ENCODE measurements at regions not wholly inside any gene's neighbourhood (a gene's known extent, or its start where the extent isn't known, plus 50 kb on each side); places are given as distances from the start of the nearest gene placed in this dataset.

DNA sequence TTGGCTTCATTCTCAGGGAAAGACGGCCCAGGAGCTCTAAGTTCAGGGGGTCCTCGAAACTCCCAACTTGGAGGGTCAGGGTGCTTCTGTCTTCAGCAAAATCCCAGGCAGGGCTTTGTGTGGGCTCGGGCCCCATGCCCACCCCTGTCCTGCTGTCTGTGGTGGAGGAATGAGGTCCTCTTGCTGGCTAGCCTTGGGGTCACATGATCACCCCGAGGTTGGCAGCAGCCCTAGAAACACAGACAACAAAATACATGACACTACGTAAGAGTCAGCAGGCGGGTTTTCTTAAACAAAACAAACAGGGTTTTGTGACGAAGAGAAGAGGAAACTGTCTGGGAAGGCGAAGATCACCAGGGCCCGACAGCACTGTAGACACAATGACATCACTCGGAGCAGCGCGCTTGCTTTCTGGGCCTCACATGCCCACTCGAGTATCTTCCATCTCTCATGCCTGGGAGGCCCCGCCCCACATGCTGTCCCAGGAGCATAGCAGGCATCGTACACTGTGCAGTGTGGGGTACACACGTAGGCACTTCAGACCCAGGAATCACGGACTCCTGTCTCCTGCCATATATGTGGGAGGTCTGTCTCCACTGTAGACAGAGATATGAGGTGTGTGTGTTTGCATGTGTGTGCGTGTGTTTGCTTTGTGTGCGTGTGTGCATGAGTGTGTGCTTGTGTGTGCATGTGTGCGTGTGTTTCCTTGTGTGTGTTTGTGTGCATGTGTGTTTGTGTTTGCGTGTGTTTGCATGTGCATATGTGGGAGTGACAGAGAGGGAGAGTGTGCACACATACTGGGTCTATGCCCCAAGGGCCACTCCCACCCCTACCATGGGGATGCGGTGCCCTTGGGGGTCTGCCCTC, 94.7 kb downstream of the SIK1 start:
- TF ChIP-seq CHD2 (IDR thresholded peaks at IDR 0.05; ENCODE audit: low read length, partially characterized antibody): no peak
- no peak for TF ChIP-seq TCF12 (IDR thresholded peaks at IDR 0.05)
- no peak for TF ChIP-seq RFX5 (IDR thresholded peaks at IDR 0.05; ENCODE audit: low read length)
- TF ChIP-seq EP300 (IDR thresholded peaks at IDR 0.05; ENCODE audit: borderline replicate concordance in 1 of 2, low read depth in 1 of 2, low read length in 1 of 2): no peak
- no peak for TF ChIP-seq TAF1 (IDR thresholded peaks at IDR 0.05; ENCODE audit: borderline replicate concordance, low read depth, low read length)
- TF ChIP-seq CTCF (IDR thresholded peaks at IDR 0.05): no peak
- no peak for TF ChIP-seq FOXM1 (IDR thresholded peaks at IDR 0.05; ENCODE audit: low read depth)
- TF ChIP-seq FOSL2 (IDR thresholded peaks at IDR 0.05; ENCODE audit: borderline replicate concordance, low read depth): no peak
- no peak for TF ChIP-seq FOXJ3 (CRISPR knock-in tag; IDR thresholded peaks at IDR 0.05)
- no peak for TF ChIP-seq GABPA (IDR thresholded peaks at IDR 0.05; ENCODE audit: low read depth)
- TF ChIP-seq SMC3 (IDR thresholded peaks at IDR 0.05; ENCODE audit: low read depth, low read length): no peak
- TF ChIP-seq EZH2phosphoT487 (IDR thresholded peaks at IDR 0.05; ENCODE audit: borderline replicate concordance, low read depth): no peak
- no peak overlapping the region for H3K4me3 ChIP-seq (ENCODE audit: low read depth in 2 of 2, low read length in 1 of 2)
- POLR2A ChIA-PET: no interaction called here

DNA sequence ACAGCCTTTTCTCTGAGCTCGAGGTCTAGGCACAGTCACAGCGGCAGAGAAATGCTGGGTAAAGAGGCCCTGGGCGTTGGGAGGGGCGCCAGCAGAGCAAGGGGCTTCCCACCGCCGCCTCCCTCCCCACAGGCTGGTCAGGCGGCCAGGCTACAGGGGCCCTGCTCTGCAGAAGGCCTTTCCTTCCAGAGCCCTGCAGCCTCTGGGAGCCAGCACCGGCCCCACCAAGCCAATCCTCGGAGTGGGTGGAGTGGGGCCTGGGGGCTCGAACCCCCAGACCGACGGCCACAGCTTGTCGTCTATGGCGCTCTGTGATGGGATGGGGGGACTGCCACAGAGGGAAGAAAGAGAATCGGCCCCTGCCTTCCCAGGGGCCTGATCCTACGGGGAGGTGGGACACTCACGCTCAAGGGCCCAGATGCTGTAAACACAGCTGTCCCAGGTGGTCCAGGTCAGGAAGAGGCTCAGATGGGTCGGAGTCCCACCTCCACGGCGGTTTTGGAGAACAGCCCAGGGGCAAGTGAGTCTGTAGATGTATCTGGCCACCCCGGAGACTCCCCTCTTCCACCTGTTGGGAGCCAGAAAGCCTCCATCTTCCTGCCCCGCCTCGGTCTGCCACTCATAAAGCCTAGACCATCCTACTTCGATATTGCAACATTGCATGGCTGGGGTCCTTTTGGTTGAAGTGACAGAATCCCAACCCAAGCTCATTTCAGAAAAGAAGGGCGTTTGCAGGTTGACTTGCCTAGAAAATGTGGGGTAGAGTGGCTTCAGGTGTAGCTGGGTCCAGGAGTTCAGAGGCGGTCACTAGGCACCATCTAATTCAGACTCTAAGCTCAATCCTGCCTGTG, 95.6 kb downstream of the SIK1 start:
- Histone ChIP-seq H3K9me2 (no peaks in the 10 kb centered on the region), H3K27ac (ENCODE audit: low read depth in 2 of 2, low read length in 1 of 2) (no peak overlapping the region), H3F3A (replicated peaks; ENCODE audit: insufficient read depth) (no peaks in the 10 kb centered on the region), H3K9ac (no peak overlapping the region), H3K36me3 (replicated peaks in 1 of 2; ENCODE audit: control insufficient read depth in 1 of 2, insufficient read depth in 2 of 2, low read length in 1 of 2) (no peaks in the 10 kb centered on the region), H4K20me1 (ENCODE audit: insufficient read depth) (no peaks in the 10 kb centered on the region), H3K4me2 (no peak overlapping the region), H3K27me3 (ENCODE audit: insufficient read depth) (no peaks in the 10 kb centered on the region), H3K4me1 (ENCODE audit: control insufficient read depth in 1 of 2, insufficient read depth in 2 of 2, low read depth in 1 of 2, low read length in 1 of 2) (peaks cover 3 to 9% of the 10 kb centered on the region in 2 experiments; a peak in 2 of 4 replicates), H3K9me3 (no peaks in the 10 kb centered on the region), H3K4me3 (ENCODE audit: low read depth in 2 of 2, low read length in 1 of 2) (no peak overlapping the region), H2AFZ (ENCODE audit: low read depth) (no peak overlapping the region), H3K79me2 (ENCODE audit: insufficient read depth) (no peaks in the 10 kb centered on the region)
- no peak for DNase-seq
- ChIA-PET CTCF (no interaction called here), POLR2A (no interaction called here)
- WGBS (ENCODE audit: low lambda C conversion rate): 64% methylated on average over 8 of the region's 26 CpGs
- TF ChIP-seq POLR2AphosphoS5 (IDR thresholded peaks at IDR 0.05; ENCODE audit: low read depth, low read length) (no peak), TCF12 (IDR thresholded peaks at IDR 0.05) (no peak), TEAD4 (IDR thresholded peaks at IDR 0.05; ENCODE audit: borderline replicate concordance, insufficient read depth) (no peak), FOXJ3 (CRISPR knock-in tag; IDR thresholded peaks at IDR 0.05) (no peak), ZBTB33 (IDR thresholded peaks at IDR 0.05; ENCODE audit: borderline replicate concordance, low read depth) (no peak), USF1 (IDR thresholded peaks at IDR 0.05; ENCODE audit: borderline replicate concordance, low read depth) (no peak), ELF1 (IDR thresholded peaks at IDR 0.05) (no peak), NFIC (IDR thresholded peaks at IDR 0.05; ENCODE audit: borderline replicate concordance) (no peak), GABPA (IDR thresholded peaks at IDR 0.05; ENCODE audit: low read depth) (no peak)

More for the DNA sequence above, 94.7 kb downstream of the SIK1 start:
- no peaks in the 10 kb centered on the region for H3F3A ChIP-seq (replicated peaks; ENCODE audit: insufficient read depth)
- no peaks in the 10 kb centered on the region for H3K36me3 ChIP-seq (replicated peaks in 1 of 2; ENCODE audit: control insufficient read depth in 1 of 2, insufficient read depth in 2 of 2, low read length in 1 of 2)
- H3K9me3 ChIP-seq: no peaks in the 10 kb centered on the region
- no peaks in the 10 kb centered on the region for H3K9me2 ChIP-seq
- H3K4me2 ChIP-seq: no peak overlapping the region
- H3K27ac ChIP-seq (ENCODE audit: low read depth in 2 of 2, low read length in 1 of 2): no peak overlapping the region
- no peak overlapping the region for H2AFZ ChIP-seq (ENCODE audit: low read depth)
- 77% methylated on average over 21 of the region's 22 CpGs for WGBS (ENCODE audit: low lambda C conversion rate)
- no peak overlapping the region for H3K9ac ChIP-seq
- H3K4me1 ChIP-seq (ENCODE audit: control insufficient read depth in 1 of 2, insufficient read depth in 2 of 2, low read depth in 1 of 2, low read length in 1 of 2): peaks cover 3 to 9% of the 10 kb centered on the region in 2 experiments; a peak in 2 of 4 replicates
- H3K27me3 ChIP-seq (ENCODE audit: insufficient read depth): no peaks in the 10 kb centered on the region
- no peaks in the 10 kb centered on the region for H3K79me2 ChIP-seq (ENCODE audit: insufficient read depth)
- CTCF ChIA-PET: no interaction called here
- DNase-seq: no peak
- no peaks in the 10 kb centered on the region for H4K20me1 ChIP-seq (ENCODE audit: insufficient read depth)

Data from SK-N-SH (cell line).